ENCODE measurements at regions not wholly inside any gene's neighbourhood (a gene's known extent, or its start where the extent isn't known, plus 50 kb on each side); places are given as distances from the start of the nearest gene placed in this dataset.

GRCh38 chr16:7957151-7957550 lies 624.5 kb downstream of the RBFOX1 start:
- Histone ChIP-seq H3K9me3 (ENCODE audit: control insufficient read depth in 1 of 2, insufficient read depth in 1 of 2, low read depth in 1 of 2, low read length in 2 of 2) (peaks cover 3 to 6% of the 10 kb centered on the region in 2 experiments; a peak in 2 of 4 replicates), H4K20me1 (ENCODE audit: insufficient read depth) (no peaks in the 10 kb centered on the region), H3K9me2 (ENCODE audit: insufficient read depth) (no peaks in the 10 kb centered on the region), H3K4me2 (ENCODE audit: low read length) (no peak overlapping the region), H3K36me3 (ENCODE audit: control insufficient read depth in 1 of 2, insufficient read depth in 2 of 2, low read length in 2 of 2) (no peaks in the 10 kb centered on the region), H3K4me3 (replicated peaks in 1 of 2; ENCODE audit: low read depth in 1 of 2, low read length in 2 of 2) (no peak overlapping the region), H3K4me1 (ENCODE audit: control insufficient read depth in 1 of 2, insufficient read depth in 2 of 2, low read length in 2 of 2) (no peaks in the 10 kb centered on the region), H3K9ac (ENCODE audit: low read length) (no peak overlapping the region), H3K27me3 (ENCODE audit: insufficient read depth, low read length) (no peaks in the 10 kb centered on the region), H2AFZ (ENCODE audit: low read depth, low read length, poor library complexity, severe bottlenecking) (no peak overlapping the region), H3K27ac (ENCODE audit: low read depth, low read length) (no peak overlapping the region), H3K79me2 (ENCODE audit: insufficient read depth, low read length) (no peaks in the 10 kb centered on the region)
- RAD21 ChIA-PET (ENCODE audit: low non-redundant PET in 1 of 2, low total read pairs in 2 of 2, uncharacterized antibody in 2 of 2, unreplicated experiment in 2 of 2), result no interaction called here
- no TSS peak for BruUV-seq (replicated peaks)
- POLR2A ChIA-PET, result no interaction called here
- no peak for ATAC-seq
- intact Hi-C loops (cut with micrococcal nuclease), result no loop called here
- CTCF ChIA-PET, result no interaction called here
- DNase-seq (ENCODE audit: low read depth, low spot score), result no peak
- TF ChIP-seq ATF3 (IDR thresholded peaks at IDR 0.05), result no peak
- no peak for TF ChIP-seq CBX3 (IDR thresholded peaks at IDR 0.05; ENCODE audit: low read depth)

GRCh38 chr16:7953360-7953759 lies 620.7 kb downstream of the RBFOX1 start:
- no peaks in the 10 kb centered on the region for H3K4me1 ChIP-seq (ENCODE audit: control insufficient read depth in 1 of 2, insufficient read depth in 2 of 2, low read length in 2 of 2)
- DNase-seq (ENCODE audit: low read depth, low spot score) (no peak), ATAC-seq (no peak)
- H4K20me1 ChIP-seq (ENCODE audit: insufficient read depth), result no peaks in the 10 kb centered on the region
- no TSS peak for BruUV-seq (replicated peaks)
- no peak overlapping the region for H3K27ac ChIP-seq (ENCODE audit: low read depth, low read length)
- peaks cover 7 to 14% of the 10 kb centered on the region in 2 experiments; a peak in 2 of 4 replicates for H3K9me3 ChIP-seq (ENCODE audit: control insufficient read depth in 1 of 2, insufficient read depth in 1 of 2, low read depth in 1 of 2, low read length in 2 of 2)
- no peaks in the 10 kb centered on the region for H3K27me3 ChIP-seq (ENCODE audit: insufficient read depth, low read length)
- H2AFZ ChIP-seq (ENCODE audit: low read depth, low read length, poor library complexity, severe bottlenecking), result no peak overlapping the region
- intact Hi-C loops (cut with micrococcal nuclease), result no loop called here
- no peak overlapping the region for H3K4me3 ChIP-seq (replicated peaks in 1 of 2; ENCODE audit: low read depth in 1 of 2, low read length in 2 of 2)
- H3K9ac ChIP-seq (ENCODE audit: low read length), result no peak overlapping the region
- RAD21 ChIA-PET (ENCODE audit: low non-redundant PET in 1 of 2, low total read pairs in 2 of 2, uncharacterized antibody in 2 of 2, unreplicated experiment in 2 of 2), result no interaction called here
- H3K79me2 ChIP-seq (ENCODE audit: insufficient read depth, low read length), result no peaks in the 10 kb centered on the region
- TF ChIP-seq POLR2AphosphoS5 (IDR thresholded peaks at IDR 0.05; ENCODE audit: low read depth, low read length) (no peak), ZFX (IDR thresholded peaks at IDR 0.05) (no peak), SP1 (IDR thresholded peaks at IDR 0.05; ENCODE audit: low read depth) (no peak), SRF (IDR thresholded peaks at IDR 0.05; ENCODE audit: low read depth) (no peak), EZH2 (IDR thresholded peaks at IDR 0.05) (no peak), ATF3 (IDR thresholded peaks at IDR 0.05) (no peak)
- no peak overlapping the region for H3K4me2 ChIP-seq (ENCODE audit: low read length)
- no peaks in the 10 kb centered on the region for H3K9me2 ChIP-seq (ENCODE audit: insufficient read depth)
- H3K36me3 ChIP-seq (ENCODE audit: control insufficient read depth in 1 of 2, insufficient read depth in 2 of 2, low read length in 2 of 2), result no peaks in the 10 kb centered on the region
- POLR2A ChIA-PET, result no interaction called here
- CTCF ChIA-PET, result no interaction called here

Measured in HCT116 (cell line).